ENCODE measurements at regions not wholly inside any gene's neighbourhood (a gene's known extent, or its start where the extent isn't known, plus 50 kb on each side); places are given as distances from the start of the nearest gene placed in this dataset.

DNA sequence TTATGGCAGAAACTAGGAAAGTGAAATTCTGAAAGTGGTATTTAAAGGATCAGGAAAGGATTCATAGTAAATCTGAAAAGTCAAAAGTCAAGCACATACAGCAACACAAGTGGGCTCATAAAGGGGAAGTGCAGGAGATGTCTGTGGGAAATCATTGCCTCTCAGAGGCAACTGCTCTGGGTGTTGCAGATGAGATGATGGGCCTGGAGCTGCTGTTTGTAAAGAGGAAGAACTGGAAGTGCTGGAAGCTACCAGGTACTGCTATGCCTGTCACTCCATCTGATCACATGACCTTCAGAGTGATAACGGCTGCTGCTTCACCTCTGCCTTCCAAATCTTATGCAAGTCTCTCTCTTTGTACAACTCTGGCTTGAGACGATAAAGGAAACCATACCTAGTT, 55.9 kb downstream of the ADRB2 start:
- TF ChIP-seq, protein P1, sequence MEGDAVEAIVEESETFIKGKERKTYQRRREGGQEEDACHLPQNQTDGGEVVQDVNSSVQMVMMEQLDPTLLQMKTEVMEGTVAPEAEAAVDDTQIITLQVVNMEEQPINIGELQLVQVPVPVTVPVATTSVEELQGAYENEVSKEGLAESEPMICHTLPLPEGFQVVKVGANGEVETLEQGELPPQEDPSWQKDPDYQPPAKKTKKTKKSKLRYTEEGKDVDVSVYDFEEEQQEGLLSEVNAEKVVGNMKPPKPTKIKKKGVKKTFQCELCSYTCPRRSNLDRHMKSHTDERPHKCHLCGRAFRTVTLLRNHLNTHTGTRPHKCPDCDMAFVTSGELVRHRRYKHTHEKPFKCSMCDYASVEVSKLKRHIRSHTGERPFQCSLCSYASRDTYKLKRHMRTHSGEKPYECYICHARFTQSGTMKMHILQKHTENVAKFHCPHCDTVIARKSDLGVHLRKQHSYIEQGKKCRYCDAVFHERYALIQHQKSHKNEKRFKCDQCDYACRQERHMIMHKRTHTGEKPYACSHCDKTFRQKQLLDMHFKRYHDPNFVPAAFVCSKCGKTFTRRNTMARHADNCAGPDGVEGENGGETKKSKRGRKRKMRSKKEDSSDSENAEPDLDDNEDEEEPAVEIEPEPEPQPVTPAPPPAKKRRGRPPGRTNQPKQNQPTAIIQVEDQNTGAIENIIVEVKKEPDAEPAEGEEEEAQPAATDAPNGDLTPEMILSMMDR (IDR thresholded peaks at IDR 0.05; ENCODE audit: control extremely low read depth in 1 of 3, insufficient read depth in 1 of 3, low read depth in 1 of 3, low read length in 3 of 3): no peak
- TF ChIP-seq JUND (IDR thresholded peaks at IDR 0.05; ENCODE audit: low read length) (no peak), SP2 (IDR thresholded peaks at IDR 0.05; ENCODE audit: low read length) (no peak)

All from H1 (cell line).